ENCODE measurements at regions not wholly inside any gene's neighbourhood (a gene's known extent, or its start where the extent isn't known, plus 50 kb on each side); places are given as distances from the start of the nearest gene placed in this dataset.
"Not testable (repeated sequence)": the region's sequence is repeated elsewhere in the genome, so short reads cannot be mapped to it uniquely, and the experiment has no call there.

- DNase-seq (no peak), ATAC-seq (no peak)
- H3K9me3 Mint-ChIP-seq, result peaks cover 5 to 26% of the 10 kb centered on the region in 2 donors
- H3K4me3 Mint-ChIP-seq, result no peak overlapping the region
- H3K4me1 Mint-ChIP-seq, result no peaks in the 10 kb centered on the region
- no peak overlapping the region for H3K27ac Mint-ChIP-seq
- H3K27me3 Mint-ChIP-seq, result no peaks in the 10 kb centered on the region
Observed at GRCh38 chr5:13212886-13213285, 731.6 kb downstream of the DNAH5 start.

GRCh38 chr5:13211064-13211463 is 733.4 kb downstream of the DNAH5 start:
- no peak overlapping the region for H3K27ac Mint-ChIP-seq
- H3K4me1 Mint-ChIP-seq, result no peaks in the 10 kb centered on the region
- DNase-seq, result no peak
- no peak for ATAC-seq
- H3K27me3 Mint-ChIP-seq, result no peaks in the 10 kb centered on the region
- H3K4me3 Mint-ChIP-seq, result no peak overlapping the region
- peaks cover 5 to 18% of the 10 kb centered on the region in 2 donors for H3K9me3 Mint-ChIP-seq

- H3K27me3 Mint-ChIP-seq, result no peaks in the 10 kb centered on the region
- no peak overlapping the region for H3K4me3 Mint-ChIP-seq
- H3K27ac Mint-ChIP-seq, result no peak overlapping the region
- DNase-seq (no peak), ATAC-seq (no peak)
- H3K4me1 Mint-ChIP-seq, result no peaks in the 10 kb centered on the region
- peaks cover 11 to 17% of the 10 kb centered on the region in 2 donors for H3K9me3 Mint-ChIP-seq
Observed at GRCh38 chr5:13207112-13207511, 737.4 kb downstream of the DNAH5 start.

GRCh38 chr5:13201022-13201421 is 743.5 kb downstream of the DNAH5 start:
- no peaks in the 10 kb centered on the region for H3K4me1 Mint-ChIP-seq
- H3K9me3 Mint-ChIP-seq, result peaks cover 6 to 31% of the 10 kb centered on the region in 2 donors
- H3K27ac Mint-ChIP-seq, result no peak overlapping the region

GRCh38 chr5:13198226-13198625 is 746.3 kb downstream of the DNAH5 start:
- not testable (repeated sequence) for H3K27ac Mint-ChIP-seq, DNase-seq, H3K27me3 Mint-ChIP-seq, ATAC-seq, H3K4me1 Mint-ChIP-seq, H3K4me3 Mint-ChIP-seq
- peaks cover 2 to 26% of the 10 kb centered on the region in 2 donors for H3K9me3 Mint-ChIP-seq

More at GRCh38 chr5:13201022-13201421, 743.5 kb downstream of the DNAH5 start:
- no peaks in the 10 kb centered on the region for H3K27me3 Mint-ChIP-seq
- no peak overlapping the region for H3K4me3 Mint-ChIP-seq
- no peak for DNase-seq
- no peak for ATAC-seq

GRCh38 chr5:13189532-13189931 is 755.0 kb downstream of the DNAH5 start:
- ATAC-seq (no peak), DNase-seq (no peak)
- no peaks in the 10 kb centered on the region for H3K27me3 Mint-ChIP-seq
- no peak overlapping the region for H3K27ac Mint-ChIP-seq
- no peaks in the 10 kb centered on the region for H3K4me1 Mint-ChIP-seq
- peaks cover 0 to 9% of the 10 kb centered on the region in 2 donors for H3K9me3 Mint-ChIP-seq
- no peak overlapping the region for H3K4me3 Mint-ChIP-seq

- Mint-ChIP-seq H3K9me3 (peaks cover 0 to 9% of the 10 kb centered on the region in 2 donors), H3K4me1 (no peaks in the 10 kb centered on the region), H3K4me3 (no peak overlapping the region), H3K27me3 (no peaks in the 10 kb centered on the region), H3K27ac (no peak overlapping the region)
- ATAC-seq (no peak), DNase-seq (no peak)
Observed at GRCh38 chr5:13188371-13188770, 756.1 kb downstream of the DNAH5 start.

GRCh38 chr5:13187186-13187585 is 757.3 kb downstream of the DNAH5 start:
- ATAC-seq (no peak), DNase-seq (no peak)
- Mint-ChIP-seq H3K9me3 (peaks cover 4 to 14% of the 10 kb centered on the region in 2 donors), H3K27ac (no peak overlapping the region), H3K4me1 (no peaks in the 10 kb centered on the region), H3K27me3 (no peaks in the 10 kb centered on the region), H3K4me3 (no peak overlapping the region)

- Mint-ChIP-seq H3K27ac (no peak overlapping the region), H3K9me3 (peaks cover 5 to 18% of the 10 kb centered on the region in 2 donors), H3K27me3 (no peaks in the 10 kb centered on the region), H3K4me1 (no peaks in the 10 kb centered on the region), H3K4me3 (no peak overlapping the region)
- DNase-seq, result no peak
- ATAC-seq, result no peak
Observed at GRCh38 chr5:13186177-13186576, 758.3 kb downstream of the DNAH5 start.

GRCh38 chr5:13179407-13180087 is 764.9 kb downstream of the DNAH5 start:
- peaks cover 5 to 16% of the 10 kb centered on the region in 2 donors for H3K9me3 Mint-ChIP-seq
- no peaks in the 10 kb centered on the region for H3K4me1 Mint-ChIP-seq
- no peaks in the 10 kb centered on the region for H3K27me3 Mint-ChIP-seq
- no peak overlapping the region for H3K4me3 Mint-ChIP-seq
- DNase-seq, result no peak
- no peak for ATAC-seq
- H3K27ac Mint-ChIP-seq, result no peak overlapping the region

GRCh38 chr5:13143630-13144029 is 800.9 kb downstream of the DNAH5 start:
- ATAC-seq, result no peak
- DNase-seq, result no peak
- Mint-ChIP-seq H3K9me3 (peaks cover 0 to 20% of the 10 kb centered on the region in 2 donors), H3K27ac (no peak overlapping the region), H3K4me3 (no peak overlapping the region), H3K27me3 (no peaks in the 10 kb centered on the region), H3K4me1 (no peaks in the 10 kb centered on the region)

GRCh38 chr5:13143214-13143613 is 801.3 kb downstream of the DNAH5 start:
- no peaks in the 10 kb centered on the region for H3K4me1 Mint-ChIP-seq
- DNase-seq, result no peak
- no peak overlapping the region for H3K27ac Mint-ChIP-seq
- no peak overlapping the region for H3K4me3 Mint-ChIP-seq
- H3K9me3 Mint-ChIP-seq, result peaks cover 0 to 18% of the 10 kb centered on the region in 2 donors
- no peaks in the 10 kb centered on the region for H3K27me3 Mint-ChIP-seq
- ATAC-seq, result no peak

- DNase-seq, result no peak
- no peaks in the 10 kb centered on the region for H3K4me1 Mint-ChIP-seq
- H3K9me3 Mint-ChIP-seq, result peaks cover 0 to 17% of the 10 kb centered on the region in 2 donors
- H3K27ac Mint-ChIP-seq, result no peak overlapping the region
- no peak for ATAC-seq
- no peak overlapping the region for H3K4me3 Mint-ChIP-seq
- H3K27me3 Mint-ChIP-seq, result no peaks in the 10 kb centered on the region
Observed at GRCh38 chr5:13133951-13134350, 810.5 kb downstream of the DNAH5 start.

GRCh38 chr5:13115476-13115875 is 829.0 kb downstream of the DNAH5 start:
- Mint-ChIP-seq H3K27ac (no peak overlapping the region), H3K4me3 (no peak overlapping the region), H3K4me1 (no peaks in the 10 kb centered on the region), H3K27me3 (no peaks in the 10 kb centered on the region), H3K9me3 (peaks cover 13 to 18% of the 10 kb centered on the region in 2 donors)
- DNase-seq (no peak), ATAC-seq (no peak)

- H3K27ac Mint-ChIP-seq, result no peak overlapping the region
- H3K27me3 Mint-ChIP-seq, result no peaks in the 10 kb centered on the region
- DNase-seq, result no peak
- no peak for ATAC-seq
- peaks cover 11 to 13% of the 10 kb centered on the region in 2 donors for H3K9me3 Mint-ChIP-seq
- H3K4me1 Mint-ChIP-seq, result no peaks in the 10 kb centered on the region
- no peak overlapping the region for H3K4me3 Mint-ChIP-seq
Observed at GRCh38 chr5:13108265-13108664, 836.2 kb downstream of the DNAH5 start.

GRCh38 chr5:13107537-13107936 is 837.0 kb downstream of the DNAH5 start:
- Mint-ChIP-seq H3K4me1 (no peaks in the 10 kb centered on the region), H3K27me3 (no peaks in the 10 kb centered on the region), H3K27ac (no peak overlapping the region), H3K4me3 (no peak overlapping the region), H3K9me3 (peaks cover 10 to 11% of the 10 kb centered on the region in 2 donors)
- DNase-seq, result no peak
- no peak for ATAC-seq

GRCh38 chr5:13081116-13081515 is 863.4 kb downstream of the DNAH5 start:
- Mint-ChIP-seq H3K9me3 (peaks cover 11 to 13% of the 10 kb centered on the region in 2 donors), H3K27me3 (no peaks in the 10 kb centered on the region), H3K4me3 (no peak overlapping the region), H3K27ac (no peak overlapping the region), H3K4me1 (no peaks in the 10 kb centered on the region)
- ATAC-seq (no peak), DNase-seq (no peak)

Data from stimulated activated naive CD8-positive, alpha-beta T cell treated with anti-CD3 and anti-CD28 coated beads, Interleukin-15, amount 100 ng/mL, for 72 hours (primary cell).